ENCODE measurements at regions not wholly inside any gene's neighbourhood (a gene's known extent, or its start where the extent isn't known, plus 50 kb on each side); places are given as distances from the start of the nearest gene placed in this dataset.

GRCh38 chr7:3167551-3167950 is 123.9 kb upstream of the CARD11 start:
- TF ChIP-seq GATA2 (IDR thresholded peaks at IDR 0.05; ENCODE audit: low read depth, low read length), result no peak
- TF ChIP-seq GATA3 (IDR thresholded peaks at IDR 0.05; ENCODE audit: low read depth, low read length), result no peak
